NCI-H128 (cell line): ENCODE measurements at regions not wholly inside any gene's neighbourhood (a gene's known extent, or its start where the extent isn't known, plus 50 kb on each side); places are given as distances from the start of the nearest gene placed in this dataset.
"Not testable (repeated sequence)": the region's sequence is repeated elsewhere in the genome, so short reads cannot be mapped to it uniquely, and the experiment has no call there.

Source experiments
- DNase-seq: peaks from one replicate; lab custom pipeline; 2025; ENCODE audit not compliant: unreplicated experiment; lab: John Stamatoyannopoulos, UW

DNA sequence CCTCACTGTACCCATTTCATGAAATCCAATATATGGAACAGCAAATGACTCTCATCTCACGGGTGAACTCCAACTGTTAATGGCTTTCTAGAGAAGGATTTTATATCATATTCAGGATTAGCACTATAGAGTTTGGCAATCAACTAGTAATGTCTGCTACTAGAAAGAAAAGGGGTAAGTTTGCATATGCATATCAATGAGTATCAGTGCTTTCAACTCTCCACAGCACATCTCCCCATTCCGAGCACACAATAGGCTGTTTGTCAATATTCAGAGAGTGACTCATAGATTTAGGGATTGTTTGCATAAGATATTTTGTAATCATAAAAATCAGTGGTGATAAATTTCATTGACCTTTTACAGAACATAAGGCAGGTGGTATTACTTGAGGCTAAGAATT is 163.2 kb upstream of the LMCD1 start:
- no peak for DNase-seq

DNA sequence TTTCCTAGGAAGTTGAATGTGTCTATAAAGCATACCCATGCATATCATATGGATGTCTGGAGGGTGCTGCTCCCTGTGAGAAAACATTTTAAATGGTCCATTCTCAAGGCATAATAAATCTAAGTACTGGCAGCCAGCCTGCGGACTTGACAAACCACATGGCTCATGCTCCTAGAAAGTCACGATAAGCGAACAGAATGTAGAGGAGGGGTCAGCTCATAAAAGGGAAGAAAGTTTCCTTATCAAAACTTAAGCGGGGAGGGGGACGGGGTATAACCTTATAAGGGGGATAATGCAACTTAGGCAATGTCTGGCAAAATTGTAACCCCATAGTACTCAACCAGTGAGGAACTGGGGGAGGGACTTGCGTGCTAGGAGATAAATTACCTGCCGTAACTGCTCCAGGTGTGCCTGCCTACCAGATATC is 159.8 kb upstream of the LMCD1 start:
- no peak for DNase-seq

DNA sequence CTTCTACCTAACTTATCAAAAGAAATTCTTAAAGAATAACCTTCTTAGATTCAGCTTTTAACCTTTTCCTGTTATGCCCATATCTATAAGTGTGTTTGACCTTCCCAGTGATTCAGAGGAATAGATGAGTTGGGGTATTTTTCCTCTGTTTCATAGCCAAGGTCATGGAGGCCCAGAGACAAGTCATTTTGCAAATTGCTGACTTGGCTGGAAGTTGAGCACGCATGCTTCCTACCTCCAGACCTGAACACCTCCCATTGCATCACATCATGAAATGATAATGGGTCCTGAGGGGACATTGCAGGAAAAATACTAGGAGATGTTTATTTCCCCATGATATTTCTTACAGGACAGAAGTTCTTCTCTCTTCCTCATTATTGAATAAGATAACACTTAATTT is 158.6 kb upstream of the LMCD1 start:
- no peak for DNase-seq

DNA sequence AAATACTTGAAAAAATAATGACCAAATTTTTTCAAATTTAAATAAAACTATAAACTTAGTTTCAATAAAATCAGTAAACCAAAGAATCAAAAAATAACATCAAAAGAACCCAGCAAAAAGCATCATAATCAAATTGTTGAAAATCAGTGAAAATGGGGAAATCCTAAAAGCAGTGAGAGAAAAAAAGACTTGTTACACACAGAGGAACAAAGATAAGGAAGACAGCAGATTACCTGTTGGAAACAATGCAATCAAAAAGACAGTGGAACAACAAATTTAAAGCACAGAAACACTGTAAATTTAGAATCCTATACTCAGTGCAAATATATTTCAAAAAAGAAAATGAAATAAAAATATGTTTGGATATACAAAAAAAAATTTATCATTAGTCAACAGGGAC is 156.2 kb upstream of the LMCD1 start:
- no peak for DNase-seq

DNA sequence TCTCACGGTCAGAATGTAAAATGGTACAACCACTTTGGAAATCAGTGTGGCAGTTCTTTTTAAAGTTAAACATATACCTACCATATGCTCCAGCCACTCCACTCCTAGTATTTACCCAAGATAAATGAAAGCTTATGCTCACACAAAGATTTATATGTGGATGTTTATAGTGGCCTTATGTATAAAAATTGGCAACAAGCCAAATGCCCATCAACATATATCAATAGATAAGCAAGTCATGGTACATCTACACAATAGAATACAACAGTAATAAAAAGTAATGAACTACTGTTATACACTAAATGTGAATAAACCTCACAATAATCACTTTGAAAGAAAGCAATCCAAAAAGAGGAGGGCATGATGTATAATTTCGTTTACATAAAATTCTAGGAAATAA is 153.5 kb upstream of the LMCD1 start:
- DNase-seq: no peak

DNA sequence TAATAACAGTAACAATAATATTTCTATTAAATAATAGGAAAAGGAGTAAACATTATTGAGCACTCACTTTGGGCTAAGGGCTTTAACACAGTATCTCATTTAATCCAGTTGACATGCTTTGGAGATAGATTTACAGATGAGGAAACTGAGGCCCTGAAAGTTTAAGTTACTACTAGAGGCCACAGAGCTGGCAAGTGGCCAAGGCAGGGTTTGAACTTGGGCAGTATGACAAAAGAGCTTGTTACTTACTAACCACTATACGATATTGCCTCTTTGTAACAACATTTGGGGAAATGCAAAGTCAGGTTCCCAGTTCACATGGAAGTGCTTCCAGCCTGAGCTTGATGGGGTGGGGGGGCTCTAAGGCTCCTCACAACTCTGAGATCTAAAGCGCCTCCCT is 149.1 kb upstream of the LMCD1 start:
- DNase-seq: no peak

DNA sequence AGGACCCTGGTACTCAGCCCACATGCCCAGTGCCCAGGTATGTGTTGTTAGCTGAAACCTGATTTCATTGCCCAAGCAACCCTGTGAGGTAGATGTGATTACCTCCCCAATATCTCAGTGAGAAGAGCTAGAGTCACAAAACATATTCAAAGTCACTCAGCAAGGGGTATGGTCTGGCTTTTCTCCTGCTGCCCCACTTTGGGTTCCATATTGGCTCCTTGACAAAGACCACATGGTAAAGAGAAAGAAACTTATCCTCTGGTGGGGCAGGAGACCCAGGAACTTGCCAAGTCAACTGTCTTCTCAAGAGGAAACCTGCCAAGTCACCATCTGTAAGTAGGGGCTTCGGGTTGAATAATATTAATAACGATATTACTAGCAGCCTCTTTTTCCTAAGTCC is 148.3 kb upstream of the LMCD1 start:
- DNase-seq: no peak

DNA sequence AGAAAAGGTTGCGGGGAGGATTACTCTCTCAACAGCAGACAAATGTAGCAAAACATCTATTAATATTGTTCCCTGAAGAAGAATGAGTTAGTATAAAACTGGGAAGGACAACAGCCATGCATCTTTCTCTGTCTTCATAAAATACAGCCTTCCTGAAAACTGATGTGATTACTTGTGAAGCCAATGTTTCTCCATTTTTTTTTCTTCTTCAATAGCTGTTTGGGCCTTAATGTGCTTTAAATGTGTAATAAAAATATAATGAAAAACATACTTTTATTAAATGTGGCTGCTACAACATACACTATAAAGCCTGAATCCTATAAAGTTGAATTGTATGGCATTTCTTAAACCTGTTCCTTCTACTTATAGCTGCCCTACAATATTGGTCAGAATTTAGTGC is 146.3 kb upstream of the LMCD1 start:
- no peak for DNase-seq

DNA sequence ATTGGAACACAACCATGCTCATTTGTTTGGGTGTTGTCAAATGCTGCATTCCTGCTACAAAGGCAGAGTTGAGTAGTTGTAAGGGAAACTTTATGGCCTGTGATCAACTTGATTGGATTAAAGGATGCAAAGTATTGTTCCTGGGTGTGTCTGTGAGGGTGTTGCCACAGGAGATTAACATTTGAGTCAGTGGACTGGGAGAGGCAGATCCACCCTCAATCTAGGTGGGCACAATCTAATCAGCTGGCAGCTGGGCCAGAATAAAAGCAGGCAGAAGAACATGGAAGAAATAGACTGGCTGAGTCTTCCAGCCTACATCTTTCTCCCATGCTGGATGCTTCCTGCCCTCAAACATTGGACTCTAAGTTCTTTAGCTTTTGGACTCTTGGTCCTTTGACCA is 145.6 kb upstream of the LMCD1 start:
- not testable (repeated sequence) for DNase-seq

DNA sequence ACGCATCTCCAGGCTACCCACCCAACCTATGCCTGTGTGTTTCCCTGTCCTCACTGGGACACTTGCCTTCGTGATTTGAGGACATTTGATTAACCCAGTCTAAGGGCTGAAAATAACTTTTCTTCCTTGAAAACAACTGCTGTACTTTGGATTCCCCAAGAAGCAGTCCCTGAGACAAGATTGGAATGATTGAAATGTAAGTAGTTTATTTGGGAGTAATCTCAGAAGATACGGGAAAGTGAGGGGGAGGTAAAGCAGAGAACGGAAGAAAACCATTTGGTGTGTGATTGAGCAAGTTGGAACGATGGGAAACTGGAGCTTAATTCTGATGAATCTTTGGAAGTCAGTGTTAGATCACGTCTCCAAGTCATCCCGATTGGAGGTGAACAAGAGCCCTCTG is 143.8 kb upstream of the LMCD1 start:
- DNase-seq: no peak

DNA sequence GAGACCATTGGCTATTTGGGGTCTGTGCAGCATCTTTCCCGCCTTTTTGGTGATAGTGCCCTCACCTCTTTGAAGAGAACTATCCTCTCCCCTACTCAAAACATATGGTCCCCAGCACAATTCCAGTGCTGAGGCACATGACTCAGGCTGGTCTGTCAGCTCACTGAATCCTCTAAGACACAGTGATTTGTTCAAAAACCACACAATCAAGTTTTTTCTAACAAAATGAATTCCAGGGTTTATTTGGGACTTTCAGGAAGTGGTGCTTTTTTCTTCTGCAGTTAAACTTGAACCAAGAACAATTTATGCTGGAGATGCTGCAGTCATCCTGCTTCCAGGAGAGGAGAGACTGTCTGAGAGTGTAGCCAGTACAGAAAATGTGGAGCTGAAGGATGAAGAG is 142.5 kb upstream of the LMCD1 start:
- DNase-seq: no peak

DNA sequence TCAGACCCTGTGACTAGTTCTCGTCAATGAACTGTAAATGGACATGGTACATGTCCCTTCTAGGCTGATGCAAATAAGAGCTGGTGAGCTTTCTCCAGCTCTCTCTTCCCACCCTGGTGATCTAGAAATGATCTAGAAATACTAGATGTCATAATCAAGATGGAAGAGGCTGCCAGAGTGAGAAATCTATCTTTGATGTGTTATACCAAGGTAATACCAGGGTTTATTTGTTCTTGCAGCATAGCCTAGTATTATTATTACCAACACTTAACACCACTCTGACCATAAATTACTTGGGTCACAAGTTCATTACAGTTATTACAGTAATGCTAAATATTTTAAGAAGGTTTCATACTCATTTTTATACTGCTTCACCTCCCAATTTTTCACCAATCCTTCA is 138.4 kb upstream of the LMCD1 start:
- no peak for DNase-seq

DNA sequence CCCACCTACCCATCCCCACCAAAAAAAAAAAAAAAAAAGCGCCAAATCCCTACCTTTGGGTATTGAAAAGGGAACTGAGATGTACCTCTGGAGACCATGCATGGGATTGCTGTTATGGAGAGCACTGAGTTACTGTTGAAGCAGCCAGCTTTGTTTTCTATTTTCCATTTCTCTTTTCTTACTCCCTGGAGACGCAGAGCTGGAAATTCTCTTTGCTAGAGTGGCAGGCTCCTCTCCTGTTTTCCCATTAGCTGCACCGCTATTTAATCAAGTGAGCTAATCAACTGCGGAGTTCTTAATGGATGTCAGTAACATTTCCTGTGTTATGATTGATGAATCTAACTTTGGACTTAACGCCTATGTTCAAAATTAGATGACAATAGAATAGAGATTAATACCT is 136.1 kb upstream of the LMCD1 start:
- DNase-seq: no peak

DNA sequence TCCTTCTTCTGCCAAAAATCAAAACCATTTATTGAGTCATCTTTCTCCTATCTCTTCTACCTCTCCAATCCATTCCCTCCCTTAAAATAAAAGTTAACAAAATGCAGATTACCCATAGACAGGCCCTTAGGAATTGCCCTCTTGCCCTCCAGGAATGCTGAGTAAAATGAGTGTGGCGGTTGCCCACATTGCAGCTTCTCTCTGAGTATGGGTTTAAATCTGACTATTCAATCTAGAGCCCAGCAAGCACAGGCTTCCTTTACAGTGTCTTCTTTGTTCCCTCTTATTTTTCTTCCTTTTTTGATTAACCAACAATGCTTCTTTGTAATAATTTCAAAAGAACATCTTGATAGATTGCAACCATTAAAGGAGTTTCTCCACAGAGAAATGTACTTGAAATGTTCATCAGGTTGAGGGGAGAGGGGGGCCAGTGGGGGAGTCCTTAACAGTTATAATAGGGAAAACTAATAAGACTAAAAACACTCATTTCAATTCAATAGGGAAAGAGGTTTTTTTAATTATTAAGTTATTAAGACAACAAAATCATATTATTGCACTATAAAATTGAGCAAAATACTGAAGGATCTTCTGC is 135.3 kb upstream of the LMCD1 start:
- DNase-seq: no peak

DNA sequence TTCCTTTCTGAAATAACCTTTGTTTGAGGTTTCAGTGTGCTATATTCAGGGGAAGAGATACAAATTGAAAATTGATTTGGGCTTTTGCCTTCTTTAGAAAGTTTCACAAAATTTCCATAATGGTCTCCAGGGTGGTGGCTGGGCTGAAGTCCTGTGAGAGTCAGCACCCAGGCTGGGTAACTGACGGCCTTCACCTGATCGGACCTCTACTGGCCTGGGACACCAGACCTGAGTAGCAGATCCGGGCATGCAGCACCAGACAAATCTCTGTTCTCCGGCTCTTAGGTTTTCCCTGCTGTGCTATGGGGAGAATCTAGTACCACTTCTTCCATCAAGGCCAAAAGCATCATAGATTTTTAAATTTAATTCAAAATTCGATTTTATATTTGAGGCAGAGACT is 133.0 kb upstream of the LMCD1 start:
- no peak for DNase-seq

DNA sequence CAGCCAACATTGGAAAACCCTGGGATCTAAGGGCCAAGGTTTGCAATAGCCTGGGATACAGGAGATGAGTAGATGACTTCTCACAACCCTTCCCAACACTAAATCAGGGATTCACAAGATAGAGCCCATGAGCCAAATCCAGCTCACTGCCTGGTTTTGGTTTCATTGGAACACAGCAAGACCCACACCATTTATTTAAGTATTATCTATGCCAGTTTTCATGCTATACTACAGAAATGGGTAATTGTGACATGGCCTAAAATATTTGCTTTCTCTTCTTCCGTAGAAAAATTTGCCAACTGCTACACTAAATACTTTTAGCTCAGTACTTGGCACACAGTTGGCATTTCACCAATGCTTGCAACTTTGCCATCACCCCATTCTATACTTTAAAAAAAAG is 132.0 kb upstream of the LMCD1 start:
- DNase-seq: no peak

DNA sequence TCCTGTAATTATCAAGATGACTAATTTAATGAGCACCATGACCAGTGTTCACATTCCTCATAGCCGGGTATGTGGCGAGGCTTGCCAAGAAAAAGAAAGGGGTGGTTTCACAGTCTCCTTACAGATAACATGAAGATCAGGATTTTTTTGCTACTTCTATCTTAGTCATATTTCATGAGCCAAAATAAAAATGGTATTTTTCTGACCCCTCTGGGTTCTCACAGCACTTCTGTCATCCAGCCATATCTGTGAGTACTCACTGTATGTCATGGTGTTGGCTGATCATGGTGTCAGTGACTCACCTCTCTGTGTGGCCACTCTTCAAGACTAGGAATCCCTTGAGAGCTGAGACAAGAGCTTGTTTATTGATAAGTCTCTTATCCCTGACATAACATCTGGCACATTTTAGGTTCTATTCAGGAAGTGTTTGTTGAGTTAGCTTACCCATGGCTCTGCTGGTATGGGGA is 130.5 kb upstream of the LMCD1 start:
- DNase-seq: no peak

DNA sequence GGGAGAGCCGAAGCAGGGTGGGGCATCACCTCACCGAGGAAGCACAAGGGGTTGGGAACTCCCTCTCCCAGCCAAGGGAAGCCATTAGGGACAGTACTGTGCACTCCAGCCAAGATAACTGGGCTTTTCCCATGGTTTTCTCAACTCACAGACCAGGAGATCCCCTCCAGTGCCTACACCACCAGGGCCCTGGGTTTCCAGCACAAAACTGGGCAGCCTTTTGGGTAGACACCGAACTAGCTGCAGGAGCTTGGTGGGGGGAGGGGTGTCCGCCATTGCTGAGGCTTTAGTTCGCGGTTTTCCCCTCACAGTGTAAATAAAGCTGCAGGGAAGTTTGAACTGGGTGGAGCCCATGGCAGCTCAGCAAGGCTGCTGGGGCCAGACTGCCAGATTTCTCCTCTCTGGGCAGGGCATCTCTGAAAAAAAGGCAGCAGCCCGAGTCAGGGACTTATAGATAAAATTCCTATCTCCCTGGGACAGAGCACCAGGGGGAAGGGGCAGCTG is 129.6 kb upstream of the LMCD1 start:
- DNase-seq: no peak

DNA sequence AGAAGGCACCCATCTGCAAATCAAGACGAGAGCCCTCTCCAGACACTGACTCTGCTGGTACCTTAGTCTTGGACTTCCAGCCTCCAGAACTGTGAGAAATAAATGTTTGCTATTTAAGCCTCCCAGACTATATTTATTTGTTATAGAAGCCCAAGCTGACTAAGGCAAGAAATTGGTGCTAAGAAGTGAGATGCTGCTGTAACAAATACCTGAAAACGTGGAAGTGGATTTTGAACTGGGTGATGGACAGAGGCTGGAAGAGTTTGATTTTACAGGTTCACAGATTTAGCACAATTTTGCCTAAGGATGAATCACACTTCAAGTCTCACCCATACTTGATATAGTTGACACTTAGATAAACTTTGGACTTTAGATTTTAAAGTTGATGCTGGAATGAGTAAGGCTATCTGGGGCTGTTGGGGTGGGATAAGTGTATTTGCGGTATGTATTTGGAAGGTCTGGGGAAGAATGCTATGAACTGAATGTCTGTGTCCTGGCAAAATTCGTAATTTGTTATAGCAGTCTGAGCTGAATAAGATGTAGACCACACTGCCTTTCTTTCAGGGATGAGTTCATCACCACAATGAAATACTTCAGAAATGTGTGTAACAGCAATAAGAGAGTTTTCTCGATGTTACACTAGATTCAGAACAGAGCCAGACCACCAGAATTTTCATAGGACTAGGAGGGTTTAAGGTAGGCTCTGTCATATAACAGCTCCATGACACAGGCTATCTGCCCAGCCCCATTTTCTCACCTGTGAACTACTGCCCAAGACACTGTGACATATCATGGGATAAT is 120.5 kb upstream of the LMCD1 start:
- DNase-seq: no peak

DNA sequence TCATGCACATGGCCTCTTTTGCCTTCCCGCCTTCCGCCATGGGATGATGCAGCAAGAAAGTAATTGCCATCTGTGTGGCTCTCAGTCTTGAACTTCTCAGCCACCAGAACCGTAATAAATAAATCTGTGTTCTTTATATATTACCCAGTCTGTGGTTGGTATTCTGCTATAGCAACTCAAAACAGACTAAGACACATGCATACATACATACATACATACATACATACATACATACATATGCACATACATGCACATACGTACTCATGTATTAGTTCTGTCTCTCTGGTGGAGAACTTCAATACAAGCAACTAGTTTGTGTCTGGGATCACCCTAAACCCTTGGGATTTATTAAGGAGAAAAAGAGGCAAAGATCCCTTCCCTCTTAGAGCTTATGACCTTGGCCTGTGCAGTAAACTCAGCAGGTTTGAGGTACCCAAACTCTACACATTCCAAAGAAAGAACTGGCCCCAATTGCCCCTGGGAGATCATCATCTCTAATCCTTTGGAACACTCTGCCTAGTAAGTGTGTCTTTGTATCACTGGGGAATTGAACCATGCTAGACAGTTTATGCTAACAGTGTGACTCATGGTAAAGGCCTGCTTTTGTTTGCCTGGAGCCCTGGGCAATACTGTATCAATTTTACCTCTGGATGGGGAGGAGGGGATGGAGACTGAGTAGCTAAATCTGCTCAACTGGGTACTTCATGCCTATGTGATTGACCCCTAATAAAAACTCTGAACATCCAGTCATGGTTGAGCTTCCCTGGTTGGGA is 115.6 kb upstream of the LMCD1 start:
- DNase-seq: no peak

DNA sequence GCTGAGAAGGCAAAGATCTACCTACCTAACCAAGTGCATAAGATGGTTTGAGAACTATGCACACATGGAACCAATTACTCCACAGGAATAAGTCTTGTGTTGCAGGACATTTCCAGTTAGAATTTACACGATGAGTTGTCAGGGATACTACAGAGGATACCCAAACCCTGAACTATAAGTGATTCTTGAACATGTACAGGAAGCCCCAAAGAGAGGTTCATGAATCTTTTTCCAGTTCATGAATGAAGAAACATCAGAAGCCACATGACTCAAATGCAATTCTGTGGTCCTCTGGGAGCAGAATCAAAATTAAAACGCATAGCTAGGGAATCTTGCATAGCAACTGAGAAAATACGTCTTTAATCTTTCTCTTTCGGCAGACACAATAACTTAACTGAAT is 114.1 kb upstream of the LMCD1 start:
- no peak for DNase-seq

DNA sequence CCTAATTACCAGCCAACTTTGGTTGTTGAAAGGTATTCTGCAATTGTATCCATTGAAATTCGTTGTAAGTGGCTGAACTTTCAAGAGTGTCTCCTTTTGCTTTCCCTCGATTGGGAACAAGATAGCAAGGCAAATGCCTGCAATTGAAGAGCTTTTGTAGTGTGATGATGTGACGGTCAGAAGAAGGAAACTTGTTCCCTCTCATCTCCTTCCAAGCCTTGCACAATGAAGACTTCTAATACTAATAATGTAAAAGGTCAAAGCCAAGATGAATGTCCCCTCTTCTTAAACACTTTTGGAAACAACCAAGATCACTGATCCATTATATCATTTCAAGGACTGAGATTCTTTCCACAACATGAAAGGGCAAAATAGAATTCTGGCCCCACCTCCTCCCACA is 101.9 kb upstream of the LMCD1 start:
- no peak for DNase-seq
